HL-60 (cell line): ENCODE measurements at regions not wholly inside any gene's neighbourhood (a gene's known extent, or its start where the extent isn't known, plus 50 kb on each side); places are given as distances from the start of the nearest gene placed in this dataset.

Source experiments
- DNase-seq, 2 experiments: peaks; one replicate each; pipeline ENCODE4 v3.0.0-alpha.2; 2010 to 2020; ENCODE audit warnings: low read depth in 1 of 2, low spot score in 1 of 2
- H3K27ac ChIP-seq: fragments of 250-450 bp; sonication (Bioruptor Pico); replicated peaks from 2 replicates; pipeline ENCODE4 v1.5.1; 2020; ENCODE audit warnings: mild to moderate bottlenecking, moderate library complexity
- H3K27me3 ChIP-seq: fragments of 250-450 bp; sonication (Bioruptor Pico); 2 replicates; pipeline ENCODE4 v1.5.1; 2021; ENCODE audit warnings: mild to moderate bottlenecking, moderate library complexity; ENCODE audit not compliant: insufficient read depth, poor library complexity, severe bottlenecking
- H3K4me3 ChIP-seq: replicated peaks from 2 replicates; pipeline ENCODE4 v1.5.1; 2011; ENCODE audit warnings: mild to moderate bottlenecking, control low read depth, low read length; ENCODE audit not compliant: insufficient read depth
- GABPA ChIP-seq: IDR thresholded peaks from 2 replicates; pipeline ENCODE4 v1.6.1; 2012; ENCODE audit warnings: low read depth
- POLR2AphosphoS5 ChIP-seq: IDR thresholded peaks from 2 replicates; pipeline ENCODE4 v1.6.1; 2012; ENCODE audit warnings: low read depth
- SPI1 ChIP-seq: IDR thresholded peaks from 2 replicates; pipeline ENCODE4 v1.6.1; 2012; ENCODE audit warnings: low read depth, mild to moderate bottlenecking, borderline replicate concordance
- TF ChIP-seq, protein P1 (sequence below): IDR thresholded peaks from one replicate; pipeline ENCODE4 v1.5.1; 2011; ENCODE audit warnings: low read length, control low read depth, inconsistent platforms; ENCODE audit not compliant: insufficient read depth
- TF ChIP-seq, protein P2 (sequence below): IDR thresholded peaks from 2 replicates; pipeline ENCODE4 v1.6.1; 2012; ENCODE audit warnings: low read depth; ENCODE audit not compliant: insufficient replicate concordance

DNA sequence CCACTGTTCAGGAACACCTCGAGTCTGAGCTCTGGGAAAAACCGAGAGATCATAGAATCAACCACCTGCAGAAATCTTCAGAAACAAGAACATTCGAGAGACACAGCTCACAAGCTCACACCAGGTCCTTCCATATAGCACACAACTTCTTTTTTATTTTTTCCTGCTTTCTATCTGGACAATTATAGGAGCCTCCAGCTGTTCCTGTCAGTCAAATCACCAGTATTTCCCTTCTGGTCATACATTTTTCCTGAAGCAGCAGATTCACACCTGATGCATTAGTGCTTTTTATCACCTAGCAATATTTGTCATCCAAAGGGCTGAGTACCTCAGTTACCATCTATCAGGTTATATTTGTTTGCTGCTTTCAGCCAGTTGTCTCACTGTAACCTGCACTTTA is 323.5 kb downstream of the FOXO1 start:
- no peak for DNase-seq
- no peak overlapping the region for H3K27ac ChIP-seq
- H3K27me3 ChIP-seq = no peaks in the 10 kb centered on the region
- TF ChIP-seq, protein P1, sequence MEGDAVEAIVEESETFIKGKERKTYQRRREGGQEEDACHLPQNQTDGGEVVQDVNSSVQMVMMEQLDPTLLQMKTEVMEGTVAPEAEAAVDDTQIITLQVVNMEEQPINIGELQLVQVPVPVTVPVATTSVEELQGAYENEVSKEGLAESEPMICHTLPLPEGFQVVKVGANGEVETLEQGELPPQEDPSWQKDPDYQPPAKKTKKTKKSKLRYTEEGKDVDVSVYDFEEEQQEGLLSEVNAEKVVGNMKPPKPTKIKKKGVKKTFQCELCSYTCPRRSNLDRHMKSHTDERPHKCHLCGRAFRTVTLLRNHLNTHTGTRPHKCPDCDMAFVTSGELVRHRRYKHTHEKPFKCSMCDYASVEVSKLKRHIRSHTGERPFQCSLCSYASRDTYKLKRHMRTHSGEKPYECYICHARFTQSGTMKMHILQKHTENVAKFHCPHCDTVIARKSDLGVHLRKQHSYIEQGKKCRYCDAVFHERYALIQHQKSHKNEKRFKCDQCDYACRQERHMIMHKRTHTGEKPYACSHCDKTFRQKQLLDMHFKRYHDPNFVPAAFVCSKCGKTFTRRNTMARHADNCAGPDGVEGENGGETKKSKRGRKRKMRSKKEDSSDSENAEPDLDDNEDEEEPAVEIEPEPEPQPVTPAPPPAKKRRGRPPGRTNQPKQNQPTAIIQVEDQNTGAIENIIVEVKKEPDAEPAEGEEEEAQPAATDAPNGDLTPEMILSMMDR = no peak
- TF ChIP-seq POLR2AphosphoS5 (no peak), SPI1 (no peak), GABPA (no peak)
- TF ChIP-seq, protein P2, sequence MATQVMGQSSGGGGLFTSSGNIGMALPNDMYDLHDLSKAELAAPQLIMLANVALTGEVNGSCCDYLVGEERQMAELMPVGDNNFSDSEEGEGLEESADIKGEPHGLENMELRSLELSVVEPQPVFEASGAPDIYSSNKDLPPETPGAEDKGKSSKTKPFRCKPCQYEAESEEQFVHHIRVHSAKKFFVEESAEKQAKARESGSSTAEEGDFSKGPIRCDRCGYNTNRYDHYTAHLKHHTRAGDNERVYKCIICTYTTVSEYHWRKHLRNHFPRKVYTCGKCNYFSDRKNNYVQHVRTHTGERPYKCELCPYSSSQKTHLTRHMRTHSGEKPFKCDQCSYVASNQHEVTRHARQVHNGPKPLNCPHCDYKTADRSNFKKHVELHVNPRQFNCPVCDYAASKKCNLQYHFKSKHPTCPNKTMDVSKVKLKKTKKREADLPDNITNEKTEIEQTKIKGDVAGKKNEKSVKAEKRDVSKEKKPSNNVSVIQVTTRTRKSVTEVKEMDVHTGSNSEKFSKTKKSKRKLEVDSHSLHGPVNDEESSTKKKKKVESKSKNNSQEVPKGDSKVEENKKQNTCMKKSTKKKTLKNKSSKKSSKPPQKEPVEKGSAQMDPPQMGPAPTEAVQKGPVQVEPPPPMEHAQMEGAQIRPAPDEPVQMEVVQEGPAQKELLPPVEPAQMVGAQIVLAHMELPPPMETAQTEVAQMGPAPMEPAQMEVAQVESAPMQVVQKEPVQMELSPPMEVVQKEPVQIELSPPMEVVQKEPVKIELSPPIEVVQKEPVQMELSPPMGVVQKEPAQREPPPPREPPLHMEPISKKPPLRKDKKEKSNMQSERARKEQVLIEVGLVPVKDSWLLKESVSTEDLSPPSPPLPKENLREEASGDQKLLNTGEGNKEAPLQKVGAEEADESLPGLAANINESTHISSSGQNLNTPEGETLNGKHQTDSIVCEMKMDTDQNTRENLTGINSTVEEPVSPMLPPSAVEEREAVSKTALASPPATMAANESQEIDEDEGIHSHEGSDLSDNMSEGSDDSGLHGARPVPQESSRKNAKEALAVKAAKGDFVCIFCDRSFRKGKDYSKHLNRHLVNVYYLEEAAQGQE = no peak
- H3K4me3 ChIP-seq = no peak overlapping the region

DNA sequence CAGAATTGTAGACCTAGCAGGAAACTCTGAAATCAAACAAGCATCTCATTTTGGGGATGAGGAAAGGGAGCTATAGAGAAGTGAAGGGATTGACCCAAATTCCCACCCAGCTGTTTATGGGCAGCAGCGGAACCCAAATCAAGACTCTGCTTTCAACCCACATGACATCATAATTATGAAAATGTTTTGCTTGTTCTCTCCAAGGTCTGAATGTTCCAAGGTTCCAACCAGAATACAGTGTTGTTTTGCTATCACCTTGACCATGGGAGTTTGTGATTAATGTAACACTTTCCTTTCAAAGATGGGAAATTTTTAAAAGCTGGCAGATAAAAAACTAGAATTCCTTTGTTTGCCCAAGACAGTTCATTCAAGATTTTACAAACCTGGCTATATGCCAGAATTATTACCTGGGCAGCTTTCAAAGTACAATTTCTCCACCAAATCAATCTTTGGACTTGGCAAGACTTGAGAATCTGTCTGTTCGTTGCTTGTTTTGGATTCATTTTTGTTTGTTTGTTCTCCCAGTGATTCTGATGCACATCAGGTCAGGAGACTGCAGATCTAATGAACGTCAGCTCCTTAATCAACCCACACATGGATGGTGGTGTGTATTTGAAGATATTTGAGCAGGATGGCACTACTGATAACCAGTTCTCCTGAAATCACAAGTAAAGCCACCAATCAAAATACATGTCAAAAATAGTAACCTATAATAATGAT is 322.7 kb downstream of the FOXO1 start:
- Histone ChIP-seq H3K4me3 (no peak overlapping the region), H3K27me3 (no peaks in the 10 kb centered on the region), H3K27ac (no peak overlapping the region)
- no peak for DNase-seq
- TF ChIP-seq, protein P1 = no peak
- TF ChIP-seq POLR2AphosphoS5 (no peak), GABPA (no peak), SPI1 (no peak)
- TF ChIP-seq, protein P2 = no peak

DNA sequence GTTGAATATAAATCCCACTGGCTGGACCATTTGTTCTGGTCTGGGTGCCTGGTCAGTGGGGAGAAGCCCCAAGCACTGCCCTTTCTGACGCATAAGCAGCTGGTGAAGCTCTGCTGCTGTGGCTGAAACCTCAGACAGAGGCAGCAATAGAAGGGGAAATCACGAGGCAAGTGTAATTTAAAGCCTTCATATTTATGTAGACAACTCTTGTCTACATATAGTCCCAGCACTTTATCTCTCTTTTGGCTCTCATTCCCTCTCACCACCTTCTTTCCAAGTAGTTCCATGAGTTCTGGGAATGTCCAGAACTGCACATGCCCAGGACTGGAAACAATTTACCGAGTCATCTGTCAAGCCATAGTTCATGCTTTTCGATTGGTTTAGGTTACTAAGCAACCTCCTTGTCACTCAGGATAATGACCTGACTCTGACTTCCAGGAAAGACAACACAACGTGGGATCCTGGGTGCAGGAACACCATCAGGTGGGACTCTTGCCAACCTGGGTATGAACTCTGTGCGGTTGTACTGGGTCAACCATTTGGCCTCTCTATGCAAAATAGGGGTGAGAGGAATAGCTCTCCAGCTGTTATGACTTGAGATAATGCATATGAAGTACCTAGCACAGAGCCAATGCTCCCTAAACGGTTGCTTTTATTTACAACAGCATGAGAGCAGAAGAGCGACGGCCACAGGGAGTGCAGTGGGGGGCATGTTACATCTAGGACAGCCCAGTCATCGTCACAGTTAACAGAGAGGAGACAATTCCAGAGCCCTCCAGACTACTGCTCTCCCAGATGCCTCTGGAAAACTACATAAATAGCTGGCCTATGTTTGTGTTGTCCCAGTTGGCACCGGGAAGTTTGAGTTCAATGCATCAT is 321.9 kb downstream of the FOXO1 start:
- Histone ChIP-seq H3K4me3 (no peak overlapping the region), H3K27me3 (no peaks in the 10 kb centered on the region), H3K27ac (no peak overlapping the region)
- no peak for DNase-seq
- TF ChIP-seq, protein P1 = no peak
- TF ChIP-seq, protein P2 = no peak
- TF ChIP-seq POLR2AphosphoS5 = no peak
- TF ChIP-seq SPI1 = no peak
- TF ChIP-seq GABPA = no peak
